GM21786 (cell line): ENCODE measurements at regions not wholly inside any gene's neighbourhood (a gene's known extent, or its start where the extent isn't known, plus 50 kb on each side); places are given as distances from the start of the nearest gene placed in this dataset.

ENCODE experiments used
- ATAC-seq: cut with Tn5 transposase; IDR thresholded peaks from one replicate; pipeline ENCODE4 v1.9.1; 2021; ENCODE audit not compliant: unreplicated experiment

DNA sequence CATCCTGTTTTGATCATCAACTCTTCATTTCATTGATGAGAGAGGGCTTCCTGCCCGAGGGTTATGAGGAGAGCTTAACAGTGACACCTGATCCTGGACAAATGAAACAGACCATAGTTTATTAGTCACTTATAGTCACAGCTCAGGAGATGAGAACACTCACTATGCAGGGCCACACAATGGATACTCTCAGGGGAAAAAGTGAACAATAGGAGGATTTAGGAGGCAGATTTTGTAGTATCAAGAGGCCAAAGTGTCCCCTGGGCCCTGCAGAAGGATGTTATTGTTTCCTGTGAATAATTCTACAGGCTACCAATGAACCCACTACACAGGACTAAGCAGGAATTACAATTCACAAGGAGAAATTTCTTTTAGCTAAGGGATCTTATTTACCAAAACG is 772.8 kb upstream of the MAN1A1 start:
- no peak for ATAC-seq

DNA sequence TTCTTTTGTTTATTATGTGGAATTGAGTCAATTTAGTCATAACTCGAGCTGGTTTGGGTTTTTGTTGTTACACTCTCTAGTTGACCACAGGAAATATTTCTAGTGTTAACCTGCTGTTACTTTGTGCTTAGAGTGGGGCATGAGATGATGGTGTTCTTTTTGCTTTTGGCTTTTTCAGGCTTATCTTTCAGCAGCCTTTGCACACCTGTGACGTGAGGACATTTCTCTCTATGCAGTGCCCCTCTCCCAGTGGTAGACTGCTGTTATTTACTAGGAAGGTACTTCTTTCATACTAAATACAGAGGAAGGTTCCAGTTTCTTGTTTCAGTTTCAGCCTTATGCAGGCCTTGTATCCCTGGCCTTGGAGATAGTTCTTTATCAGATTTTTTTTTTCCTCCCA is 766.8 kb upstream of the MAN1A1 start:
- ATAC-seq: no peak

DNA sequence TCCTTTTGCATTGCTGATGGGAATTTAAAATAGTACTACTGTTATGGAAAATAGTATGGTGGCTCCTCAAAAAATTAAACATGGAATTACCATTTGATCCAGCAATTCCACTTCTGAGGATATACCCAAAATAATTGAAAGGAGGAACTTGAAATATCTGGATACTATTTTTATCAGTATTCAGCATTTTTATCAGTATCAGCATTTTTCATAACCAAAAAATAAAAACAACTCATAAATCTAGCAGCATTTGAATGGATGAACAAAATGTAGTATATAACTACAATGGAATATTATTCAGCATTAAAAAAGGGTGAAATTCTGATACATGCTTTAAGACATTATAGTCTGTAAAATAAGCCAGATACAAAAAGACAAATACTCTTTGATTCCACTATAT is 763.4 kb upstream of the MAN1A1 start:
- no peak for ATAC-seq

DNA sequence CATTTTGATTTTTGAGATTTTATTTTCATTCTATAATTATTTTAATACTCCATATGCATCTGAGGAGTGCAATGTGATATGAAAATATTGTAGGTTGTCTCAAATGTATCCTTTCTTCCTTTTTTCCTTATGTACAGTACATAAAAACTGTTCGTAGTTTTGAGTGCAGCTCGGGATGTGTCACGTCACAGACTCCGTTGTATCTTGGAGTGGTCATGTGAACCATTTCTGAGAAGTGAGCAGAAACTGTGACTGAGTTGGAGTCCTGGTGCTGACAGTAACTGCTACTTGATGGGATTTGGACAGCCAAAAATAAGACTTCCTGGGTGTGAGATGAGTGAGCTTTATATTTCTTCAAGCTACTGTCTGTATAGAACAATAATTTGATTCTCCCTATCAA is 761.4 kb upstream of the MAN1A1 start:
- no peak for ATAC-seq

DNA sequence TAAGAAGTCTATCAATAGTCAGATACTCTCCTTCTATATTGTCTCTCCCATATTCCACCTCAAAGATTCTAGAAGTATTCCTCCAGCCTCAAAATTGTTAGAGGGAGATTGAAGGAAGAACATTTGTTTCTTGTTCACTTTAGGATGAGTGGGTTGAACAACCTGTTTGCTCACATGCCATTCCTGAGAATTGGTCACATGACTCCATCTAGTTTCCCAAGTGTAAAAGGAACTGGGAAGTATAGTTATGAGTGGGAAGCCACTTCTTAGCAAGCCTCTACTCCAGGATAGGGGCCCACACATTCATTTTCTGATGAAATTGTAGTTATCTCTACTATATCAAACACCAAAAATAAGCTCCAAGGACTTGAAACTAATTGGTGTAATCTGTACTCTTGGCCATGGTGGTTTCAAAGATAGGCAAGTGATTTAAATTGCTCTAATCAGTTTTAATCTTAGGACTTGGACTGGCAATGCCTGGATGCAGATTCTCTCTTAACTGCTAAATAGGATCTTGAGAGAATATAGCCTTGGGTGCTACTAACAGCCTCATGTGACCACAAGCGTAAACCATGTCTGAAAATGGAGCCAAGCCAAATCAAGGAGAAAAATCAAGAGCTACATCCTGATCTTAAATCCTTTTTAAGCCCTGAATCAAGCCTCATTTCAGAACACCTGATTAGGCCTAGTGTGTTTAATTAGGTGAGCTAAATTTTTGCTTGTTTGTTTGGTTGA is 758.7 kb upstream of the MAN1A1 start:
- ATAC-seq: no peak

DNA sequence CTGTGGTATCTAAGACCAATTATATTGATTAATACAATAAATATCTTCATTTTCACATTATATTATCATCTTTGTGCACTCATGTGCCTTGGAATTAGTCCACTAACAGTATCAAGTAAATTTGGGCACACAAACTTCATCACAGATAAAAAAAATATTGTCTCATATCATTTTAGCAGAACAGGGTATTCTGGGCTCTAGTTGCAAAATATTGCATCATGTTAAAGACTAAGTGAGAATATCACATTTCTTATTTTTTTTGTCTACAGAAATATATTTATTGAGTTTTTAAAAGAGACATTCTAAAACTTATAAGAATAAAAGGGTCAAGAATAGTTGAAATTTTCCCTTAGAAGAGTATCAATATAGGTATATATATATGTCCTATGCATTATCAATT is 754.1 kb upstream of the MAN1A1 start:
- no peak for ATAC-seq

DNA sequence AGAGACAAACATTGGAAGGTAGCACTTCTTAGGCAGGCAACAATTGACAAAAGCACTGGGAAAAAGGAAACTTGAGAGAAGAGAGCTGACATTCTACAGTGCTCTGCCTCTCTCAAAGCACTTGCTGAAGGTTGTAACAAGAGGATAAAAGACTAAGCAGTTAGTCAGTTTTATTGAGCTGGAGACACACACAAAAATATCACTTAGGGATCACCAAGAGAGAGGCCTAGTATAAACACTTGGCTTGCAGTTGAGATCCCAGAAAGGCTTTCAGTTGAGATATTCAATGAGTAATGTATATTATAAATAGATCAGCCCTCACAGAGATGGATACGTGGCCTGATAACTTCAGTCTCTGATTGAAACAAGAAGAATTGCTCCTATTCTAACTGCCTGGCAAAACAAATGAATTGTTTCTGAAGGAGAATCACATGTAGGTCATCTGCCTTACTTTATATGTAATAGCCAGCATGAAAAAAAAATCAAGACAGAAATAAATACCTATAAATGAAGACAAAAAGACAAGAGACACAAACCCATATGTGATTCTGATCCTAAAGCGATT is 747.2 kb upstream of the MAN1A1 start:
- ATAC-seq: no peak

DNA sequence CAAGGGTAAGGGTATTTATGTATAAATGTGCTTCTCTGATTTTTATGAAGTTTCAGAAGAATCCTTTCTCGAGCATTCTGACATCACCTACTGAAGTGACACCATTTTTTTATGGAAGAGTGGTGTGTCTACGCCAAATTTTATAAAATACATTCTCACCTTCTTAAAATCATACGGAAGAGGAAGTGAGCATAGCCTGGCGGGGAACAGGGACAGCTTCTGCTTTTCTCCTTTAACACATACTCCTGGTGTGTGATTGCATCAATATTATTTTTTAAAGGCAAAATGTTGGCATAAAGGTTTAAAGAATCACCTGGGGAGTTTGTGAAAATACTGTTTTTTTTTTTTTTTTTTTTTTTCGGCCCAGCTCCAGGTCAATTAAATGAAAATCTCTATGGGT is 733.6 kb upstream of the MAN1A1 start:
- no peak for ATAC-seq

DNA sequence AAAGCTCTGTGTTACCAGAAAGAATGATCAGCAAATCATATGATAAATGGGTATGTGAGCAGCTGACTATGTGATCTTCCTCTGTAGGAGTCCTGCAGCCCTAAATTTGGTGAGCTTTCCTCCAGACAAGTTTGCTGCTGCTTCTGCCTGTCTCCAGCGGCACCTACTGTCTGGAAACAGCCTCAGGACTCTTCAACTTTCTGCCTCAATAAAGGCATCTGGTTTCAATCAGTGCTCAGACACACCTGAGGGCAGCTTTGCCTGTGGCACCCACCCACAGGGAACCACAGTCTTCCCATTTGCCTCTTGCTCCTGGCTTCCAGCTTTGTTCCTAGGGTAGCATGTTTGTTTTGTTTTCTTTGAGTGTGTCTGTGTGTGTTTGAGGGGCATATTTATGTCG is 727.9 kb upstream of the MAN1A1 start:
- no peak for ATAC-seq

DNA sequence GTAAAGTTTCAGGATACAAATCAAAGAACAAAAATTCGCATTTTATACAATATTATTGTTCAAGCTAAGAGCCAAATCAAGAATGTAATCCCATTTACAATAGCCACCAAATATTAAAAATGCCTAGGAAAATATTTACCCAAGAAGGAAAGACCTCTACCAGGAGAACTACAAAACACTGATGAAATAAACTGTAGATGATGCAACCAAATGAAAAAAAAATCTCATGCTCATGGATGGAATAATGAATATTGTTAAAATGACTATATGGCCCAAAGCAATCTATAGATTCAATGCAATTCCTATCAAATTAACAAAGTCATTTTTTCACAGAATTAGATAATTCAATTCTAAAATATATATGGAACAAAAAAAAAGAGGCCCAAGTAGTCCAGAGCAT is 708.8 kb upstream of the MAN1A1 start:
- ATAC-seq: no peak

DNA sequence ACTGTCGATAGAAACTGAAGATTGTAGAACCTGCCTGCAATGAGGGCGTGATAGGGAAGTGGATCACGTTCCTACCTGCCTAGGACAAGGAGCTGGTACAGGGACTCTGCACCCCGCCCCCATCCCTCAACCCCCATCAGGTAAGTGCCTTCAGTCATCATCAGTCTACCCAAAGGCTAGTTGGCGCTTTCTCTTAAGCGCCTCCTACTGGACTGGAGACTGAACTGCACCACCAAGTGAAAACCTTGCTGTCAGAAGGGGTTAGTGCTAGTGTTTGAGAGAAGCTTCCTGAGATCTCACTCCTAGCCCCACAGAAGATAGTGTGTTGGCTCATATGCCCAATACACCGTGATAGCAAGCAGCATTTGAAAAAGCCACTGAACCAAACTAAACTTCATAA is 706.5 kb upstream of the MAN1A1 start:
- peak; percentile 66 for ATAC-seq

DNA sequence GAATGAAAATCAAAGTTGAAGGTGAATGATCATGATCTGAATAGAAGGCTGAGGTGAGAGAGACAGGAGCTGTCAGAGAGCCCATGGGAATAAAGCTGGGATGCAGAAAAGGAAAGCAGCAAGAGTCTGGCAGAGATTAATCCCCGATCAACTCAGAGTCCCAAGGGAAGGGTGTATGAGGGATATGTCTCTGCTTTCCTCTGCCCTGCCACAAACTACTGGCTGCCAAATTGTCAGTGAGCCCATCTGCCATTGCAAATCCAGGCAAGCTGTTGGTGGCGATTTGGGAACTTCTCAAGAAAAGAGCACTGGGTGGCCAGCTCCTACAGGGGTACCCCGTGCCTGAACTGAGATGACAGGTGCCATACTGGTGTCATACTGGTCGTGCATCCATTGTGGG is 705.5 kb upstream of the MAN1A1 start:
- no peak for ATAC-seq

DNA sequence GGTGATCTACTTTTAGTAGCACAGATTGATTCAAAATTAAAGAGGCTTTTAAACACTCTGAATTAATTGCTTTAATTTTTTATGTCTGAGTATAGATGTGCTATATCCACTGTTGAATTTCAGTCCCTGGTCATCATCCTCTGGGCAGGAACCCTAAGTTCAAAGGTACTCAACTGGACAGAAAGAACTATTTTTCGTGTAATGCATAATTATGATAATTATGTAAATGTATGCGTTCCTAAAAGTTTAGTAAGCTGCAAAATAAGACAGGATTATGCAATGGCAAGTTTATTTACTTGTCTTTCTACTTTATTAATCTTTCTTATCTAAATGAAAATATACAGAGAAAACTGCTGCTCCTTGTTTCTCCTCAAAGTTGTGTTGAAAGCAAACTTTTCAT is 690.1 kb upstream of the MAN1A1 start:
- no peak for ATAC-seq

DNA sequence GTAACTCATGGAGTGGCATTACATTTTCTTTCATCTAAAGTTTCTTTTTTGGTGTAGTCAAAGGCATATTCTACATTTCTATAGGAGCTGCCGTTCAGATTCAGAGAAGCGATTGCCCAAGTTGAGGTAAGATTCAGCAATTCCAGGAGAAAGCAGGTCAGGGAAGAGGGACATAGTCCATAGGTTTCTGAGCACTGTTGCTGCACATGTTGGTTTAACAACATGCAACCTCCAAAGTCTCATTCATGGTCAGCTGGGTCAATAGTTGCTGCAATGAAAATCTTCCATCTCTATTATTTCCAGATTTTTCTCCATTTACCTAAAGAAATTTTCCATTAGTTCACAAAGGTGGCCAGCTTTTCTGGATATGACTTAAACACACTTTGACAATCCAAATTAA is 682.3 kb upstream of the MAN1A1 start:
- ATAC-seq: no peak

DNA sequence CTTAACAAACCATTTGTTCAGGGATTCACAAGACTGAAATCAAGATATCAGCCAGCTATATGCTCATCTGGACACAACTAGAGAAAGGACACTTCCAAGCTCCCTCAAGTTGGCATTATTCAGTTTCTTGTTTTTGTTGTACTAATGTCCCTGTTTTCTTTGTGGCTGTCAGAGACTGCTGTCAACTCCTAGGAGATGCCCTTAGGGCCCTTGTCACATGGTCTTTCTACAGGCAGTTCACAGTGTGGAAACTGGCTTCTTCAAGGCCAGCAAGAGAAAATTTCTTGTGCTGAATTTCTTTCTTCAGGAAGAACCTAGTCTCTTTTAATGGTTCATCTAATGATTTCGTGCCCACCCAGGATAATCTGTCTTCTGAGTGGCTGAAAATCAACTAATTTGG is 677.2 kb upstream of the MAN1A1 start:
- no peak for ATAC-seq

DNA sequence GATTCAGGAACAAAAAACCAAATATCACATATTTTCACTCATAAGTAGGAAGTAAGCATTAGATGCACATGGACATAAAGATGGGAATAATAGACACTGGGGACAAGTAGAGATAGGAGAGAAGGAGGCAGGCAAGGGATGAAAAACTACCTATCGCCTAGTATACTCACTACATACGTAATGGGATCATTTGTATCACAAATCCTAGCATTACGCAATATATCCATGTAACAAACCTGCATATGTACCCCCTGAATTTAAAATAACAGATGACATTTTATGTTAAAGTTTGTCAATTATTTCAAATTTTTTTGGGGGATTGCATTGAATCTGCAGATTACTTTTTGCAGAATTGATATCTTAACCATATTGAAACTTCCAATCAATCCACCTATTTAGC is 660.5 kb upstream of the MAN1A1 start:
- ATAC-seq: no peak

DNA sequence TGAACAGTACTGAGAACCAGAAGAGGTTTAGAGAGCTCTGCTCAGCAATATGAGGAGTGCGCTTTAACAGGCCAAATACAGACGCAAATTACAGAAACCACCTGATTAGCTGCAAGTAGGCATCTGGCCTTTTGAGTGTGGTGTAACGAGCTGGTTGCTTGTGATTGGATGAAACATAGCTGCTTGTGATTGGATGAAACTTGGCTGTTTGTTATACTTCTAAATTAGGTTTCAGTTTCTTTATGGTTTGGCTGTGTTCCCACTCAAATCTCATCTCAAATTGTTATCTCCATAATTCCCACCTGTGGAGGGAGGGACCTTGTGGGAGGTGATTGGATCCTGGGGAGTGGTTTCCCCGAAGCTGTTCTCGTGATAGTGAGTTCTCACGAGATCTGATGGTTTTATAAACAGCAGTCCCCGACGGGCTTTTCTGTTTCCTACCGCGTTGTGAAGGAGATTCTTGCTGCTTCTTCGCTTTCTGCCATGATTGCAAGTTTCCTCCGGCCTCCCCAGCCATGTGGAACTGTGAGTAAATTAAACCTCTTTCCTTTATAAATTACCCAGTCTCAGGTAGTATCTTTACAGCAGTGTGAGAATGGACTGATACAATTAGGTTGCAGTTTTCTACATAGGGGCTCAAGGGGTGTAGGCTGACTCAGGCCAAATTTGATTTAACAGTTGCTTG is 655.9 kb upstream of the MAN1A1 start:
- ATAC-seq: no peak

DNA sequence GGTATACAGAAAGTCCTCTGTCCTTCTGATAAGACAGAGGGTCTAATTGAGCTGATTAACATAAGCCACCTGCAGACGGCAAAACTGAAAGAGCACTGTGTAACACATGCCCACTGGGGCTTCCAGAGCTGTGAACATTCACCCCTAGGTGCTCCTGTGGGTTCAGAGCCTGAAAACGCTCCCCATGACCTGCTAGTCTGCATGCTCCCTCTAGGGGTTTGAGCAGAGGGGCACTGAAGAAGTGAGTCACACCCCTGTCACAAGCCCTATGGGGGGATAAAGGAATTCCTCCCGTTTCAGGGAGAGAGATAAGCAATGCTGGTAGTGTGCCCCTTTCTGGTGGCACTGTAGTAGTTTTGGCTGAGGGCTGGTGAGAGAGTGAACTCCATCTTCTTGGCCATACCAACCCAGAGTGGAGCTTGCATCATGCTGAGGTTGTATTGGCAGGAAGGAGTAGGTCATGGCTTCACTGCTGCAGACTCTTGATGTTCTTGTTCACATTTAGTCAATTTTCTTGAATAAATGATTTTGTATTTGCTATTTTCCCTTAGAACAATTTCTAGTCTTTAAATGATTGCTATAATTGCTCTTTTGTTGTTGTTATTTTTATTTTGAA is 637.5 kb upstream of the MAN1A1 start:
- ATAC-seq: peak; percentile 57

DNA sequence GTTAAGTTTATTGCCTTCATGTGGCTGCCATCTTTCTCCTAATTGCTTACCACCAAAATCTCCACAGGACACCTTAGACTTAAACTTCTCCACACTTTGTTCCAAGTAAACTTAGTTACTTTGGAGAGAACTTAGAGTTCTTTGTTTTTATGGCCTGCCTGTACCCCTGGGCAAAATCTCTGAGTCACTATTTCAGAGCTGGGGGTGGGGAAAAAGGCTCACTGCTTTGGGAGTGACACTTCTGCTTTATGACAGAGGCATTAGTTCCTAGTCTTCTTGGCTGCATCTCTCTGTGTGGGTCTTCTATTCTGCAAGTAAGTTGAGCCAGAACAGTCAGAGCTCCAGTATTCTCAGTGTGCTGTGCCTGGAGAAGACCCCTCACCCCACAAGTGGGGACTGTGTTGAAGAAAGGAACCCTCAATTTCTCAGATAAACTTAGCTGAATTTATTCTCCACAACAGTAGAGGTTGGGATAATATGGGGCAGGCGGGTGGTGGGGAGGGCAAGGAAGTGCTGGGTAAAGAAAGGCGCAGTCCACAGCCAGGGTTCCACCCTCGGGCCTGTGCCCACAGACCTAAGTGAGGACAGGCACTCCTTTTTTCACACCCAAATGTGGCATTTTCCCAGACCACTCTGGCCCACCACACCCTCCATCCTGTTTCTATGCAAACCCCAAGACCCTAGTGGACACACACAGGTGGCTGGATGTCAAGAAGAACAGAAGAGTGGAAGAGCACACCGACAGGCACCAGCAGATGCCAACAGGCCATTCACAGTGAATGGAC is 636.6 kb upstream of the MAN1A1 start:
- no peak for ATAC-seq

DNA sequence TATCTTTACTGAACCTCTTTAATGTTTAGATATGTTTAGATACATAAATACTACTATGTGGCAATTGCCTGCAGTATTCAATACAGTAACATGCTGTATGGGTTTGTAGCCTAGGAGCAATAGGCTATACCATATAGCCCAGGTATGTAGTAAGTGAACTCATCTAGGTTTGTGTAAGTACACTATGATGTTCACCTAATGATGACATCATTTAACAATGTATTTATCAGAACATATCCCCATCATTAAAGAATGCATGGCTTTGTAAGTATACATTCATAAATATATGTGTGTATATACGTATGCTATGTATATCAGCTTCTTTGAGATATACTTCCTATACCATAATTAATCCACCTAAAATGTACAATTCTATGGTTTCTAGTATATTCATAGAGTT is 631.2 kb upstream of the MAN1A1 start:
- ATAC-seq: no peak

DNA sequence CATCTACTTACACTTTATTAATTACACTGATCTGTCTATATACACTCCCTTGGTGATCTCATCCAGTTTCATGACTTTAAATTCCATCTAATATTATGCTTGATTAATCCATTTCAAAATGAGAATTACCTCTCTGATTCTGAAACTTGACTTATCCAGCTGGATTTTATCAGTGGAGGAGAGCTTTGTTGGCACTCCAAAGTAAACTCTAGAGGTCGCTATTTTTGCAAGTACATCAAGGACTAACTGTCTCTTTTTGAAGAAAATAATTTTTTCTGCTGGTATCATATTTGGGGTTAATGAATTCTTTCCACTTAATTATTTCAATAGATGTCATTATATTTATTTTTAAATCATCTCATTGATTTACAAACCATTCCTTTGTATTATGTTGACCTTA is 630.3 kb upstream of the MAN1A1 start:
- no peak for ATAC-seq
